ENCODE measurements at regions not wholly inside any gene's neighbourhood (a gene's known extent, or its start where the extent isn't known, plus 50 kb on each side); places are given as distances from the start of the nearest gene placed in this dataset.
"Not testable (repeated sequence)": the region's sequence is repeated elsewhere in the genome, so short reads cannot be mapped to it uniquely, and the experiment has no call there.

GRCh38 chr5:89724379-89725095, 685.0 kb downstream of the CETN3 start:
- DNase-seq (ENCODE audit: low spot score): no peak

- no peak for DNase-seq (ENCODE audit: low spot score)
These were observed 685.6 kb downstream of the CETN3 start for GRCh38 chr5:89723907-89724306.

GRCh38 chr5:89722538-89722937, 687.0 kb downstream of the CETN3 start:
- DNase-seq (ENCODE audit: low spot score): no peak

GRCh38 chr5:89721931-89722330, 687.6 kb downstream of the CETN3 start:
- no peak for DNase-seq (ENCODE audit: low spot score)

GRCh38 chr5:89721353-89721752, 688.2 kb downstream of the CETN3 start:
- DNase-seq (ENCODE audit: low spot score): no peak

- DNase-seq (ENCODE audit: low spot score): no peak
These were observed 697.3 kb downstream of the CETN3 start for GRCh38 chr5:89712134-89712700.

- DNase-seq (ENCODE audit: low spot score): no peak
These were observed 698.0 kb downstream of the CETN3 start for GRCh38 chr5:89711526-89711925.

GRCh38 chr5:89710006-89710405, 699.5 kb downstream of the CETN3 start:
- no peak for DNase-seq (ENCODE audit: low spot score)

- DNase-seq (ENCODE audit: low spot score): no peak
These were observed 701.7 kb downstream of the CETN3 start for GRCh38 chr5:89707891-89708290.

- no peak for DNase-seq (ENCODE audit: low spot score)
These were observed 702.8 kb downstream of the CETN3 start for GRCh38 chr5:89706731-89707130.

GRCh38 chr5:89703817-89704216, 705.7 kb downstream of the CETN3 start:
- DNase-seq (ENCODE audit: low spot score): peak; percentile 17

GRCh38 chr5:89698028-89698427, 711.5 kb downstream of the CETN3 start:
- no peak for DNase-seq (ENCODE audit: low spot score)

- no peak for DNase-seq (ENCODE audit: low spot score)
These were observed 712.0 kb downstream of the CETN3 start for GRCh38 chr5:89697581-89697980.

- no peak for DNase-seq (ENCODE audit: low spot score)
These were observed 714.2 kb downstream of the CETN3 start for GRCh38 chr5:89695371-89695770.

- no peak for DNase-seq (ENCODE audit: low spot score)
These were observed 715.5 kb downstream of the CETN3 start for GRCh38 chr5:89694026-89694550.

- no peak for DNase-seq (ENCODE audit: low spot score)
These were observed 719.2 kb downstream of the CETN3 start for GRCh38 chr5:89690331-89690730.

GRCh38 chr5:89686081-89686765, 723.3 kb downstream of the CETN3 start:
- DNase-seq (ENCODE audit: low spot score): no peak

- DNase-seq (ENCODE audit: low spot score): no peak
These were observed 732.9 kb downstream of the CETN3 start for GRCh38 chr5:89676634-89677033.

GRCh38 chr5:89673019-89673418, 736.5 kb downstream of the CETN3 start:
- no peak for DNase-seq (ENCODE audit: low spot score)

GRCh38 chr5:89668821-89669220, 740.7 kb downstream of the CETN3 start:
- DNase-seq (ENCODE audit: low spot score): peak; percentile 3

- no peak for DNase-seq (ENCODE audit: low spot score)
These were observed 747.1 kb downstream of the CETN3 start for GRCh38 chr5:89662499-89662898.

GRCh38 chr5:89638871-89639270, 755.9 kb upstream of the MEF2C start:
- no peak for DNase-seq (ENCODE audit: low spot score)

- not testable (repeated sequence) for DNase-seq (ENCODE audit: low spot score)
These were observed 751.2 kb upstream of the MEF2C start for GRCh38 chr5:89634176-89634575.

Data from AG08395 (cell line).